GM10248 (cell line): ENCODE measurements at regions not wholly inside any gene's neighbourhood (a gene's known extent, or its start where the extent isn't known, plus 50 kb on each side); places are given as distances from the start of the nearest gene placed in this dataset.

Experiments used
- CTCF ChIA-PET: fragments of 300-600 bp; sonication (Branson Sonifier 250); formaldehyde crosslinking; extraction: SDS; loops from one replicate; lab custom pipeline; 2021; ENCODE audit warnings: antibody characterized with exemption; lab: Yijun Ruan, JAX
- POLR2A ChIA-PET: fragments of 350-650 bp; sonication (Branson Sonifier 250); formaldehyde crosslinking; extraction: SDS; loops from one replicate; lab custom pipeline; 2020; ENCODE audit warnings: antibody characterized with exemption; lab: Yijun Ruan, JAX
- DNase-seq: peaks from one replicate; pipeline ENCODE4 v3.0.0; 2012; ENCODE audit errors: extremely low spot score
- TF ChIP-seq, protein P1 (sequence below): IDR thresholded peaks from 2 replicates; pipeline ENCODE4 v1.5.1; 2012; ENCODE audit warnings: mild to moderate bottlenecking, low read depth; ENCODE audit errors: extremely low read depth, missing control alignments, control extremely low read depth

DNA sequence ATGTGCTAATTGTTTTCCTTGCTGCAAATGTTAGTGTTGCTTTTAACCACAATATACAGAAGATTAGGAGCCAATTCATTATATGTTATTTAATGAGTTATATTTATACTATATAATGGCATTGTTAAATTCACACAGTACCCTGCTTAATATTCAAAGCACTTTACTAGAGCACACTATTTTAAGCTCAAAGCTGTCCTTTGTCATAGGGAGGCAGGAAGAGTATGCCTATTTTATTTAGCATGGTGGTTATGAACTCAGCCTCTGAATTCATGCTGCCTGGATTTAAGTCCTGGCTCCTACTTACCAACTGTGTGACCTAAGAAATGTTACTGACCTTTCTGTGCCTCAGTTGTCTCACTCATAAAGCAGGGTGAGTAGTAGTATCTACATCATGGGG lies 80.5 kb downstream of the FASTKD2 start:
- TF ChIP-seq, protein P1, sequence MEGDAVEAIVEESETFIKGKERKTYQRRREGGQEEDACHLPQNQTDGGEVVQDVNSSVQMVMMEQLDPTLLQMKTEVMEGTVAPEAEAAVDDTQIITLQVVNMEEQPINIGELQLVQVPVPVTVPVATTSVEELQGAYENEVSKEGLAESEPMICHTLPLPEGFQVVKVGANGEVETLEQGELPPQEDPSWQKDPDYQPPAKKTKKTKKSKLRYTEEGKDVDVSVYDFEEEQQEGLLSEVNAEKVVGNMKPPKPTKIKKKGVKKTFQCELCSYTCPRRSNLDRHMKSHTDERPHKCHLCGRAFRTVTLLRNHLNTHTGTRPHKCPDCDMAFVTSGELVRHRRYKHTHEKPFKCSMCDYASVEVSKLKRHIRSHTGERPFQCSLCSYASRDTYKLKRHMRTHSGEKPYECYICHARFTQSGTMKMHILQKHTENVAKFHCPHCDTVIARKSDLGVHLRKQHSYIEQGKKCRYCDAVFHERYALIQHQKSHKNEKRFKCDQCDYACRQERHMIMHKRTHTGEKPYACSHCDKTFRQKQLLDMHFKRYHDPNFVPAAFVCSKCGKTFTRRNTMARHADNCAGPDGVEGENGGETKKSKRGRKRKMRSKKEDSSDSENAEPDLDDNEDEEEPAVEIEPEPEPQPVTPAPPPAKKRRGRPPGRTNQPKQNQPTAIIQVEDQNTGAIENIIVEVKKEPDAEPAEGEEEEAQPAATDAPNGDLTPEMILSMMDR, result no peak
- no peak for DNase-seq
- ChIA-PET POLR2A (no interaction called here), CTCF (interaction anchor here (0.6 kb wide), 1 partner anchor 1264 kb away, joined by 4 read pairs; no protein-coding TSS in a partner anchor)

DNA sequence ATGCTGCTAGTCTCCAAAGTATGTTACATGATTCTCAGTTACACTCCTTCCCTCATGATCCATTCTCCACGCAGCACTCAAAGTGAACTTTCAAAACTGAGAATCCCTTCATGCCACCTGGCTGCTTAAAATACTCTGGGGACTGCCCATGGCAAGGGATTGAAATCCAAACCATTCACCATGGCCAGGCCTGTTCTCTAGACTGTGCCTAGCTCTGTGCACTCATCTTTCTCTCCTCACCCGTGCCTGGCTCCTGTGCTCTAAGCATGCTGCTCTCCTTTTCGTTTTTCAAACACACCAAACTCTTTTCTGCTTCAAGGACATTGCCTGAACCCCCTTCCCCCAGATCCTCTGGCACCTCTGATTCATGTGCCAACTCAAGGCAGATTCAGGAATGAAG lies 80.9 kb downstream of the FASTKD2 start:
- ChIA-PET CTCF (no interaction called here), POLR2A (no interaction called here)
- TF ChIP-seq, protein P1, result no peak
- DNase-seq, result no peak

DNA sequence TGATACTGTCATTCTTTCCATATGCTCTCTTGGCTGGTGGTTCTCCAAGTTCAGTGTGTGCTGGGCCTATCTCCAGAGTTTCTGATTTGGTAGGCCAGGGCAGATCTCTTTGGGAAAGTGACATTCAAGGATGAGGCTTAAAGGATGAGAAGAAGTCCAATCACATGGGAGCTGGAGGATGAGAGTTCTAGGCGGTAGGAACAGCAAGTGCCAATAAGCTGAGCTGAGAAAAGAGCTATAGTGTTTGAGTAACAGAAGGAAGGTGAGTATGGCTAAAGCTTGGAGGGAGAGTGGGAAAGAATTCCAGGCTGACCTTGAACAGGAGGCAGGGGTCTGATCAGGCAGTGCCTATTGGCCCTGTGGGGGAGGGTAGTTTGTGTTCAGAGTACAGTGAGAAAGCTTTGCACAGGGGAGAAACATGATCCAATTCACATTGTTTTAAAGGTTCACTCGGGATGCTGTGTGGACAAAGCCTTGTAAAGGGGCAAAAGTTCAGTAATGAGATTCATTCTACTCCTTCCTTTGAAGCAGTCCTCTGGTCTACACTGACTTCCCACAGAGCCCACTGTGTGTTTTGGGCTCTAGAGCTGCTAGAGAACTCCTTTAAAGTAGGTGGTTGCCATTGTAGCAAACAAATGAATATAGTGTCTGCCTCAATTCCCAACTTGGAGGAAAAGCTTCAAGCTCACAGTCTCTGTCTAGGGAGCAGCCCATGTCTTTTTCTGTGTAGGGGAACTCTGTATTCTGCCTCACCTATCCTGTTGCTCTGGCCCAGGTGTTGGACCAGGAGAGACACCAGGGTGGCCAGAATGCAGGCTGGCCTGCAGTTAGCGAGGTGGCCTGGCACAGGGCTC lies 81.8 kb downstream of the FASTKD2 start:
- CTCF ChIA-PET, result no interaction called here
- no peak for DNase-seq
- TF ChIP-seq, protein P1, result no peak
- POLR2A ChIA-PET, result no interaction called here

DNA sequence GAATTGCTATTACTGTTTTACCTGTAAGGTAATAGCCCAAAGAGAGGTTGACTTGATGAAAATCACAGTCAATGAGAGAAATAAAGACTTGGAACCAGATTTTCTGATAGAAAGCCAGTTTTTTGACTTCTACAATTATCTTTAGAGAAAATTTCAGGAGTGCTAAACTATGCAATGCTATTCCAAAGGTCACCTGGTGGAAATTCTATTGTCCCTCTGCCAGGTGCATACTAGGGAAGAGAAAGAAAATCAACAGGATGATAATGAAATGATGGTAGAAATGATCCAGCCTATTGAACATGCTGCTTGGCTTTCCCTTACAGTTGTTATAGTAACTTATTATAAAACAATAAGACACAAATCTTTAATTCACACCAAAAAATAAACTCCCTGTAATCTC lies 85.0 kb downstream of the FASTKD2 start:
- CTCF ChIA-PET, result no interaction called here

DNA sequence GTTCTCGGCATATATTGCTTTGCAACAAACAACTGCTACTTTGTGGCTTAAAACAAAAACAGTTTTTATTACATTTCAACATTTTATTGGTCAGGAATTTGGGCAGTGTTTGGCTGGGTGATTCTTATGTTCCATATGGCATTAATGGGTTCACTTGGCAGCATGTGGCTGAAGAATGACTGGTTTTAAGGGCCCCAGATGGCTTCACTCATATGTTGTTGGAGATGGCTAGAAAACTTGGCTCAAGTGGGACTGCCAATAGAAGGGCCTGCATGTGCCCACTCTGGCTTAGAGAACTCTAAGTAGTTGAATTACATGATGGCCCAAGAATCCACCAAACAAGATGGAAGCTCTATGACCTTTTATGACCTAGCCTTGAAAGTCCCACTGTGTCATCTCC lies 86.1 kb downstream of the FASTKD2 start:
- TF ChIP-seq, protein P1, result no peak
- DNase-seq, result no peak
- ChIA-PET POLR2A (no interaction called here), CTCF (interaction anchor here (1.0 kb wide), 1 partner anchor 19 kb away, joined by 4 read pairs; no protein-coding TSS in a partner anchor)

More for the DNA sequence above, 85.0 kb downstream of the FASTKD2 start:
- TF ChIP-seq, protein P1, result no peak
- no peak for DNase-seq
- POLR2A ChIA-PET, result no interaction called here

DNA sequence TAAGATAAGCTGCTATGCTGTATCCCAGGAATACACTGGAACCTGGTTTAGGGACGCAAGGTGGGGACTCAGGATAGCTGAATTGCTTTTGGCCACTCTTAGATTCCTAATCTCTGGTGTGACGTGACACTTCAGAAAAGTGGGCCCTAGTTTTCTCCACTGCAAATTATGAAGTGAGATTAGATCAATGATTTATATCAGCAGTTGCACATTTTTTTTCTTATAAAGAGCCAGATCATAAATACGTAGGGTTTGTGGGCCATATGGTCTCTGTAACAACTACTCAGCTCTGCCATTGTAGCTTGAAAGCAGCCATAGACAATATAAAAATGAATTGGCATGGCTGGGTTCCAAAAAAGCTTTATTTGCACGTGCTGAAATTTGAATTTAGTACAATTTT lies 85.4 kb upstream of the CPO start:
- POLR2A ChIA-PET, result no interaction called here
- CTCF ChIA-PET, result interaction anchor here (1.3 kb wide), 1 partner anchor 13 kb away, joined by 3 read pairs; no protein-coding TSS in a partner anchor
- TF ChIP-seq, protein P1, result no peak
- DNase-seq, result no peak
